ENCODE measurements at regions not wholly inside any gene's neighbourhood (a gene's known extent, or its start where the extent isn't known, plus 50 kb on each side); places are given as distances from the start of the nearest gene placed in this dataset.
A peak's percentile ranks its signal among the peaks of the same experiment; 100 is the strongest.

- H3K9me3 Mint-ChIP-seq: peaks cover 2 to 12% of the 10 kb centered on the region in 2 donors
- no peak for ATAC-seq (replicated peaks)
- H3K27me3 Mint-ChIP-seq: peaks cover 0 to 9% of the 10 kb centered on the region in 2 donors
- DNase-seq: no peak
- H3K36me3 Mint-ChIP-seq: no peaks in the 10 kb centered on the region
- no peak overlapping the region for H3K4me3 Mint-ChIP-seq
- no peaks in the 10 kb centered on the region for H3K4me1 Mint-ChIP-seq
- no peak overlapping the region for H3K27ac Mint-ChIP-seq
Measured at GRCh38 chr15:35743321-35743720, 197.4 kb upstream of the DPH6 start.

DNA sequence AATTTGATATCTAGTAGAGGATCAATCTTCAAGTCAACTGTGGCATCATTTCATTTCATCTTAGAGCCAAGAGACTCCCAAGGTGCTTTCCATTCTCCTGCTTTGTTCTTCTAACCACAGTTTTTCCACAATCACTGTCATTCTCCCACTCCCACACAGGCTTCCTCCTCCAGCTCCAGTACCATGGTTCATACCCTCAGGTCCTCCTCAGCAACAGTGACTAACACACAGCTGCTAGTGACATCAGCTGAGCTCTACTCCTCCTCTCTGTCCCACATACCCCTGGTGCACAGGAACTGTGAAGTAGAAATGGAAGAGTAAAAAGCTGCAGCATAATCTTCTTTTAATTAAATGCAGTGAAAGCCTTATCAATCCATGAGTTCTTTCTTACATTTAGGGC, 200.2 kb upstream of the DPH6 start:
- Mint-ChIP-seq H3K4me3 (no peak overlapping the region), H3K9me3 (peaks cover 2 to 12% of the 10 kb centered on the region in 2 donors), H3K27ac (no peak overlapping the region), H3K4me1 (no peaks in the 10 kb centered on the region), H3K27me3 (peaks cover 0 to 9% of the 10 kb centered on the region in 2 donors), H3K36me3 (no peaks in the 10 kb centered on the region)
- DNase-seq: no peak
- ATAC-seq (replicated peaks): no peak

- peaks cover 0 to 9% of the 10 kb centered on the region in 2 donors for H3K27me3 Mint-ChIP-seq
- no peak for ATAC-seq (replicated peaks)
- no peak overlapping the region for H3K4me3 Mint-ChIP-seq
- no peak overlapping the region for H3K27ac Mint-ChIP-seq
- H3K4me1 Mint-ChIP-seq: no peaks in the 10 kb centered on the region
- DNase-seq: no peak
- no peaks in the 10 kb centered on the region for H3K36me3 Mint-ChIP-seq
- H3K9me3 Mint-ChIP-seq: peaks cover 0 to 6% of the 10 kb centered on the region in 2 donors
Measured at GRCh38 chr15:35748105-35748504, 202.1 kb upstream of the DPH6 start.

GRCh38 chr15:35750051-35750450, 204.1 kb upstream of the DPH6 start:
- Mint-ChIP-seq H3K27me3 (peaks cover 0 to 5% of the 10 kb centered on the region in 2 donors), H3K36me3 (no peaks in the 10 kb centered on the region), H3K4me3 (no peak overlapping the region), H3K9me3 (peaks cover 0 to 5% of the 10 kb centered on the region in 2 donors), H3K4me1 (no peaks in the 10 kb centered on the region), H3K27ac (no peak overlapping the region)
- DNase-seq (no peak), ATAC-seq (replicated peaks) (no peak)

DNA sequence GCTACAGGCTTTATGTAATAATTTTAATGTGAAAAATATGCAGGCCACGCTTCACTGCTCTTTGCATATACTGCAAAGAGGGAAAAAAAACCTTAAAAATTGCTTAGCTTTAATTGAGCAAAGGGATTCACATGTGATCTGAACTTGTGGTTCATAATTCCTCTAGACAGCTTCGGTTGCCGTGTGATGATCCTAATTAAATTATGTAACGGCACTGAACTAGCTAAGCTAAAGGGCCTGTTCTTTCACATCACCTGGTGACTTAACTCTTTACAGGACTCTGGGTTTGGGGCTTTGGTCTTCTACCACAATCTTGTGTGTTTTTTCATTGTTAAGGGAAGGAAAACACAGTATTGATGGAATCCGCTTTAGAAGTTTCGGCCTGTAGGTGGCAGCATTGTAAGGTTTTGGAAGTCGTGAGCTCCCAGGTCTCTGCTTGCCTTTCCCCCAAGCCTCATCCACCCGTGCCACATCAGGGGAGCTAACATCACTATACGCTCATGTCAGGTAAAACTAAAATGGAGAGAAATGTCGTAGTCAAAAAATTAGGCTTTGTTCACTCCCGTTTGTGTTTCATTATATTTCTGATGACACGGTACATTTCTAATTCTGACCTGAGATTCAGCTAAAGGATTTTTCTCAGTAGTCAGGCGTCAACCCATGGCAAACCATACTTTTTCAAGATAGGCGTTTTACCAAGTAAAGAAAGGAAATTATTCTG, 205.6 kb upstream of the DPH6 start:
- Mint-ChIP-seq H3K9me3 (peaks cover 0 to 5% of the 10 kb centered on the region in 2 donors), H3K36me3 (no peaks in the 10 kb centered on the region), H3K4me1 (no peaks in the 10 kb centered on the region), H3K27ac (no peak overlapping the region), H3K27me3 (peaks cover 0 to 4% of the 10 kb centered on the region in 2 donors), H3K4me3 (no peak overlapping the region)
- DNase-seq: peak; percentile 2
- ATAC-seq (replicated peaks): peak; percentile 63 to 67

DNA sequence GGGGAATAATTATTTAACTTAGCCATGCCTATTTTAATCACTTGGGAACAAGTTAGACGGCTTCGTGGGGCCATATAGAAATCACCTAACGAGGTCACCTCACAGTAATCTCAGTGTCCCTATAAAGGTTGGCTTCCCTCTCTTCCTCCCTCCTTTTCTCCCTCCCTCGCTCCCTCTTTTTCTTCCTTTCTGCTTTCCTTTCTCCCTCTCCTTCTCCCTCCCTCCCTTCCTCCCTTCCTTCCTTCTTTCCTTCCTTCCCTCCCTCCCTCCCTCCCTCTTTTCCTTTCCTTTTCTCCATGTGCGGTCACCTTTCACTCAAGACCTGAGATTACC, 206.1 kb upstream of the DPH6 start:
- ATAC-seq (replicated peaks): no peak
- H3K4me3 Mint-ChIP-seq: no peak overlapping the region
- peaks cover 0 to 5% of the 10 kb centered on the region in 2 donors for H3K9me3 Mint-ChIP-seq
- peaks cover 0 to 4% of the 10 kb centered on the region in 2 donors for H3K27me3 Mint-ChIP-seq
- H3K36me3 Mint-ChIP-seq: no peaks in the 10 kb centered on the region
- no peaks in the 10 kb centered on the region for H3K4me1 Mint-ChIP-seq
- H3K27ac Mint-ChIP-seq: no peak overlapping the region
- DNase-seq: no peak

- Mint-ChIP-seq H3K36me3 (no peaks in the 10 kb centered on the region), H3K9me3 (no peaks in the 10 kb centered on the region), H3K4me3 (no peak overlapping the region), H3K4me1 (no peaks in the 10 kb centered on the region), H3K27me3 (peaks cover 0 to 6% of the 10 kb centered on the region in 2 donors), H3K27ac (no peak overlapping the region)
- DNase-seq (no peak), ATAC-seq (replicated peaks) (no peak)
Measured at GRCh38 chr15:35753486-35753885, 207.5 kb upstream of the DPH6 start.

DNA sequence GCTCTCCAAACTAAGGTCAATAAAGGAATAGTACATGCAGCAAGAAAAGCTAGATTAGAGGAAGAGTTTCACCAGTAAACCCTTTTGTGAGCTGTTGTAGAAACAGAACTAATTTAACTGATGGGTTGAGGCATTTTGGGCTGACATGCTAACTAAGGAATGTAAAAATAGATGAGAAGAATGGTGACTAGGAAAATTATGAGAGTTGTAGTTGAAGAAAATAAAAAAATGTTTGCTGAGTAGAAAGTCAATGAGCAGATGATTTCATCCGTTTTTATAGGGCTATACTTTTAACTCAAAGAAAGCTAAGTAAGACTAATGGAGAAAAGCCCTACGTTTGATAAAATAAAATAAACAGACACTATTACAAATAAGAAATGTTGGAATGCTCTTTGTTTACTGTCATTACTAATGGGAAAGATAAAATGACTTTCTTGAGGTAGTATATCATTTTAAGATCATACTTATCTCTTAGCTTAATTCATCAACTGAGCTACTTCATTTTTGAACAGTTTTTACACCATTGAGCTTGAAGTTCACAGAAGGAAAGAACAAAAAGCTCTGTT, 209.4 kb upstream of the DPH6 start:
- H3K36me3 Mint-ChIP-seq: no peaks in the 10 kb centered on the region
- no peaks in the 10 kb centered on the region for H3K9me3 Mint-ChIP-seq
- no peaks in the 10 kb centered on the region for H3K4me1 Mint-ChIP-seq
- no peak for ATAC-seq (replicated peaks)
- H3K27ac Mint-ChIP-seq: no peak overlapping the region
- H3K27me3 Mint-ChIP-seq: peaks cover 0 to 6% of the 10 kb centered on the region in 2 donors
- no peak overlapping the region for H3K4me3 Mint-ChIP-seq
- DNase-seq: no peak

DNA sequence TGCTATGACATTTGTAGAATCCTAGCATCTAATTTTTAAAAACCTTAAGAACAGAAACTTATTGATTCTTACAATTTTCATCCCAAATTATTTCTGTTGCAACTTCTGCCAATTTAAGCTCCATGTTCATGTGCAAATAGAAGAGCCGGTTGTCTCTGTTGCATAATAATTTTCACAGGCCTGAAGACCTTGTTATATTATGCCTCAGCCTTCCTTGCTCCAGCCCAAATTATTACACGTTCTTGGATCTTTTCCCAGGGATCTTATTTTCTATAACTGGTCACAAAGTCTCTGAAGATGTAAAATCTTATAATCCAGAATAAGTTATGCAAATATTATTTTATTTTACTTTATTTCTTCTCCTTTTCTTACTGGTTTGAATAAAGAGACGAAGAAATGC, 210.7 kb upstream of the DPH6 start:
- Mint-ChIP-seq H3K36me3 (no peaks in the 10 kb centered on the region), H3K27me3 (peaks cover 0 to 6% of the 10 kb centered on the region in 2 donors), H3K4me3 (no peak overlapping the region), H3K4me1 (no peaks in the 10 kb centered on the region), H3K9me3 (no peaks in the 10 kb centered on the region), H3K27ac (no peak overlapping the region)
- no peak for DNase-seq
- no peak for ATAC-seq (replicated peaks)

DNA sequence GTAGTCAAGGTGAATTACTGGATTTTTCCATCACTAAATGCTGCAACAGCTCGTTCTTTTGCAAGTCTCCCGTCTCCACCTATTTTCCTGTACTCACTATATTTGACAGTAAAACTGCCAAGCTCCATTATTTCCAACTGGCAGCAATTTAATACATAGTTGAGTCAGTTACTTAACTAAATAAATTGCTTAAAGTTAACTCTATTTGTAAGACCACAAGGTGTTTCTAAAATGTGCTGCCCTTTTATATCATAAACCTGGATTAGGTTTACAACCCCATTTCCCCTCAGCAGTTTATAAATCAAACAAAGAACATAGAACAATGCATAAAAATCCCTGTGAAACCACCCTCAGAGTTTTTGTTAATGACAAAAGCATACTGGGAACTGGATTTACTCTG, 211.4 kb upstream of the DPH6 start:
- Mint-ChIP-seq H3K36me3 (no peaks in the 10 kb centered on the region), H3K9me3 (no peaks in the 10 kb centered on the region), H3K4me1 (no peaks in the 10 kb centered on the region), H3K27ac (no peak overlapping the region), H3K27me3 (peaks cover 0 to 6% of the 10 kb centered on the region in 2 donors), H3K4me3 (no peak overlapping the region)
- DNase-seq (no peak), ATAC-seq (replicated peaks) (no peak)

DNA sequence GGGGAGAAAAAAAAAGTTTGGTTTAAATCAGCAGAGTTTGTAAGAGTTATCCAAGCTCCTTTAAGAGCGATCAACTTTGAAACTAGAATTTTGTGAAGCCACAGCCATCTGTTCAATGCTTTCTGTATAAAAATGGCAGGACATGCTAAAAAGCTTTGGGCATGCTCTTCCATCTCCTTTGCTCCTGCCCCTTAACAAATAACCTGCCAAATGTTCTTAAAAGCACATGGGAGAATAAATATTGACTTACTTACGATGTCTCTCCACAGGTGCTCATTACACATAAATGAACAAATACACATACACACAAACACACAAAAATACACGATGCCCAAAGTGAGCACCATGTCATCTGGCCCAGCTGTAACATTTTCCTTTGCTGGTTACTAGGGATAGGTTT, 211.8 kb upstream of the DPH6 start:
- H3K27ac Mint-ChIP-seq: no peak overlapping the region
- H3K4me3 Mint-ChIP-seq: no peak overlapping the region
- DNase-seq (no peak), ATAC-seq (replicated peaks) (no peak)
- H3K9me3 Mint-ChIP-seq: no peaks in the 10 kb centered on the region
- no peaks in the 10 kb centered on the region for H3K36me3 Mint-ChIP-seq
- peaks cover 0 to 6% of the 10 kb centered on the region in 2 donors for H3K27me3 Mint-ChIP-seq
- H3K4me1 Mint-ChIP-seq: no peaks in the 10 kb centered on the region

DNA sequence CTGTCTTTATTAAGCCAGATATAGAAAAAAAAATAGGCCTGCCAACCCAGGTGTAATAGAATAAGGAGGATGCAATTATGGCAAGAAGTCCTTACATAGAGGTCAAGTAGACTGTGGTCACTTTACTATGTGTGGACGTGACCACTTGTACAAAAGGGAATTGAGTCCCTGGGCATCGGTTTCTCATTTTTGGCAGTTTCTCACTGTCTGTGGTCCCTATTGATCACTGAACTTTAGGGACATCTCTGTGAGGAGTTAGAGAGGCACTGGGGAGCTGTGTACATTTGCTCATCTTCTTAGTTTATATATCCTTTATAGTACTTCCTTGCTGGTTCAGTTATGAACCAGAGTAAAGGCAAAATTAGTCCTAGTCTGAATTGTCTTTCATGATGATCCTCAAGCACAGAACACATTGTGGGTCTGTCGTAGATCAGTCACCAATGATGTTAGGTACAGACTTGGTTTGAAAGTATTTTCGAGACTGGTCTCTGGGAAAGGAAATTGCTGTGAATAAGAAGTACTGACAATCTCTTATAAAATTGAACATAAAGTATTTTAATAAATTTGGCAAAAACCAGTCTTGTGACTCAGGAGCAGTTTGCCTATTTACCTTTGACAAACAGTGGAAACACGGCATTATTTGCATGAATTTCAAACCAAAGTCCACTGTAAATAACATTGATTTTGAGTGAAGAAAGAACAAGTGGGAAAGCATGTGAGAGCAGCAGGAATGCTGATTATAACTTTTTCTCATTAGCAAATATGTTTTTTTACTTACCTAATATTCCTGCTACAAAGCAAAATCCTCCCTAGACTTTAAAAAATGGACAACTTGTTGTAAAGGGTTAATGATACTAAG, 218.9 kb upstream of the DPH6 start:
- no peaks in the 10 kb centered on the region for H3K9me3 Mint-ChIP-seq
- ATAC-seq (replicated peaks) (no peak), DNase-seq (no peak)
- H3K27me3 Mint-ChIP-seq: no peaks in the 10 kb centered on the region
- H3K4me1 Mint-ChIP-seq: no peaks in the 10 kb centered on the region
- no peaks in the 10 kb centered on the region for H3K36me3 Mint-ChIP-seq
- no peak overlapping the region for H3K4me3 Mint-ChIP-seq
- no peak overlapping the region for H3K27ac Mint-ChIP-seq

GRCh38 chr15:35768949-35769348, 223.0 kb upstream of the DPH6 start:
- no peak overlapping the region for H3K4me3 Mint-ChIP-seq
- no peaks in the 10 kb centered on the region for H3K36me3 Mint-ChIP-seq
- DNase-seq (no peak), ATAC-seq (replicated peaks) (no peak)
- H3K4me1 Mint-ChIP-seq: no peaks in the 10 kb centered on the region
- H3K27ac Mint-ChIP-seq: no peak overlapping the region
- no peaks in the 10 kb centered on the region for H3K9me3 Mint-ChIP-seq
- no peaks in the 10 kb centered on the region for H3K27me3 Mint-ChIP-seq

DNA sequence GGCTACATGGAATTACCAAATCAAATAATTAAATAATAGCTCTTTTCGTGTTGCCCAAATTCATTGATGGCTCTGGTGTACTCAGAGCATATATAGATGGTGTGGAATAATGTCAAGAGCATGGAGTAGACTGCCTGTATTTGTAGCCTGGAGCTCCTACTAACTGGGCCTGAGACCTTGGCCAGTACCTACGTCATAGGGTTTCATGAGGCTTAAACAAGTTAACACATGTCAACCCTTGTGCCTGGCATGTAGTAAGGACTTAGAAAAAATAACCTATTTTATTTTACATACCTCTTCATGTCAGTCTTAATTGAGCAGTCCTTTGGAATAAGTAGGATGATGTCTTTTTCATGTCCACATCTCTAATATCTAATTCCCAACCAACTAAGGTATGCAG, 223.7 kb upstream of the DPH6 start:
- DNase-seq (no peak), ATAC-seq (replicated peaks) (no peak)
- Mint-ChIP-seq H3K36me3 (no peaks in the 10 kb centered on the region), H3K27me3 (no peaks in the 10 kb centered on the region), H3K9me3 (no peaks in the 10 kb centered on the region), H3K4me3 (no peak overlapping the region), H3K4me1 (no peaks in the 10 kb centered on the region), H3K27ac (no peak overlapping the region)
